ENCODE measurements at regions not wholly inside any gene's neighbourhood (a gene's known extent, or its start where the extent isn't known, plus 50 kb on each side); places are given as distances from the start of the nearest gene placed in this dataset.

- TF ChIP-seq CTCF (IDR thresholded peaks at IDR 0.05; ENCODE audit: low read depth, low read length) (no peak), EZH2phosphoT487 (IDR thresholded peaks at IDR 0.05; ENCODE audit: low read depth) (no peak)
Observed at GRCh38 chr2:35104309-35104708, 1251.3 kb upstream of the CRIM1 start.

Measured in OCI-LY3 (cell line).